ENCODE measurements at regions not wholly inside any gene's neighbourhood (a gene's known extent, or its start where the extent isn't known, plus 50 kb on each side); places are given as distances from the start of the nearest gene placed in this dataset.
"Not testable (repeated sequence)": the region's sequence is repeated elsewhere in the genome, so short reads cannot be mapped to it uniquely, and the experiment has no call there.

DNA sequence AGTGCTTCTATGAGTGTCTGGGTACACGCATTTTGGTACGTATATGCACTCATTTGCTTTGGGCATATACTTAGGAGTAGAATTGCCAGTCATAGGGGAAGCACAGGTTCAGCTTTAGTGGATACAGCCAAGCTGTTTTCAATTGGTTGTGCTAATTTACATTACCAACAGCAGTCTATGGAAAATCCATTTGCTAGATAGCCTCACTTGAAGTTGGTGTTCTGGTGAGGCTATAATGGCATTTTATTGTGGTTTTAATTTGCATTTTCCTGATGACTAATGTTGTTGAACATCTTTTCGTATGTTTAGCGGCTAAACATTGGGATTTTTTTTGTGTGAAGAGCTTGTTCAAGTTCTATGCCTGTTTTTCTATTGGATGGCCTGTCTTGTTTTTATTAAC is 76.8 kb upstream of the ANKH start:
- DNase-seq (ENCODE audit: low spot score) (no peak), FAIRE-seq (no peak)

GRCh38 chr5:14946815-14947620 is 75.4 kb upstream of the ANKH start:
- DNase-seq (ENCODE audit: low spot score) (peak; percentile 53), FAIRE-seq (peak; percentile 90)

DNA sequence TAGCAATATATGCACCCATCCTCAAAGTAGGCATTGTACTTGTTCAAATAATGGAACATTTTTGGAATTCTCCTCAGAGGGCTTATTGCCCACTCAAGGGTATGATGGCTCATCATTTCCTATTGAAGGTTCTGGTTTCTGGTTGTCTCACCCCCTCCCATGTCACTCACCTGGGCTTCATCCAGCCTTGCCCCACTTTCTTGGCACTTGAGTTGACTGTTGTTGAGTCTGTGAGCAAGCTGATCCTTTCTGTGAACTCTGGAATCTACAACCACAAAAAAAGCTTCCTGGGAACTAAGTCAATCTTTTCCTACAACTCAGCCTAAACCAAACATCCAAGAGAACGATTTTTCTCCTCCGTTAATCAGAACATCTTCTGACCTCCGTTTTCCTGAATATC is 73.9 kb upstream of the ANKH start:
- DNase-seq (ENCODE audit: low spot score) (peak; percentile 24), FAIRE-seq (peak; percentile 27)

GRCh38 chr5:14944996-14945395 is 73.4 kb upstream of the ANKH start:
- no peak for DNase-seq (ENCODE audit: low spot score)
- no peak for FAIRE-seq

GRCh38 chr5:14944350-14944739 is 72.8 kb upstream of the ANKH start:
- no peak for FAIRE-seq
- DNase-seq (ENCODE audit: low spot score): no peak

DNA sequence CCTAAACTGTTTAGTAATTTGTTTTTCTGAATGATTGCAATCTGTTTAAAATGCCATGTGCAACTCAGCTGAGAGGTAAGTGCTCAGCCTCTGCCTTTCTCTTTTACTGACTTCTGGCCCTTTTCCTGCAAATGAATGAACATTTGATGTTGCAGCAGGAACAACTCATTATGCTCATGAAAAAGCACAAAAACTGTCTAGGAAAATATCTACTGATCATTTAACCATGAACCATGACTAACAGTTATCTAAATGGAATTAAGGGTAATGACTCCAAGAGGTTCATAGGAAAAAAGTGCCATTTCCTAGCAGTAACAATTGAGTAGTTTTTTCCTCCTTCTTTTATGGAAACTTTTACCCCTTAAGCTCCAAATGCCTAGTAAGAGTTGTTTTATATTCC is 70.6 kb upstream of the ANKH start:
- no peak for FAIRE-seq
- DNase-seq (ENCODE audit: low spot score): no peak

DNA sequence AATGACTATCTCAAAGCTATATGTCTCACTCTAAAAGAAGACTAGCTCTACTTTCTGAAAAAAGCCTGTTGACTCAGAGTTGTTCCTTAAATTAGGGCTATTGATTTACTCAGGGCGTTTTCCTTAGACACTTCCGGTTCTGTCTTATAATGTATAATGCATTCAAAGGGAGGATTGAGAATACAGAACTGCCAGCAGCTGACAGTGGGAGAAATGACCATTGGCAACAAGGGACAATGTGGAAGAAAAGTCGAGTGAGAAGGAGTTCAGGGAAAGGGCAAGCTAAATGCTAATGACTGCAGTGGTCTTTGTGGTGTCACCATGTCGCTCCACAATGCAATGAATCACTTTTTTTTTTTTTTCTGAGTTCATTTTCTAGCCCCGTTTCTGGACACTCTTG is 65.7 kb upstream of the ANKH start:
- DNase-seq (ENCODE audit: low spot score) (no peak), FAIRE-seq (no peak)

GRCh38 chr5:14936588-14936987 is 65.0 kb upstream of the ANKH start:
- FAIRE-seq (no peak), DNase-seq (ENCODE audit: low spot score) (no peak)

DNA sequence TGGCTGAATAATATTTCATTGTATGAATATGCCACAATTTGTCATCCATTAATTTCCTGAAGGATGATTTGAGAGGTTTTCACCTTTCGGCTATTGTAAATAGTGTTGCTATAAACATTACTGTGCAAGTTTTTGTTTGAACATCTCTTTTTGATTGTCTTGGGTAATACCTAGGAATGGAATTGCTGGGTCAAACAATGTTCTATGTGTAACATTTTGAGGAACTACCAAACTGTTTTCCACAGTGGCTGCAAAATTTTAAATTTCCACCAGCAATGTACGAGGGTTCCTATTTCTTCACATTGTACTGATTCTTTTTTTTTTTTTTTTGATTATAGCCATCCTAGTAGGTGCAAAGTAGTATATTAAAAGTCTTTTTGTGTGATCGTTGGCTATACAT is 63.8 kb upstream of the ANKH start:
- FAIRE-seq: no peak
- DNase-seq (ENCODE audit: low spot score): no peak

- DNase-seq (ENCODE audit: low spot score) (no peak), FAIRE-seq (no peak)
These were observed 61.4 kb upstream of the ANKH start for GRCh38 chr5:14932902-14933469.

- DNase-seq (ENCODE audit: low spot score) (no peak), FAIRE-seq (no peak)
These were observed 58.9 kb upstream of the ANKH start for GRCh38 chr5:14930486-14930885.

GRCh38 chr5:14929293-14930065 is 57.9 kb upstream of the ANKH start:
- FAIRE-seq: no peak
- no peak for DNase-seq (ENCODE audit: low spot score)

- DNase-seq (ENCODE audit: low spot score) (no peak), FAIRE-seq (no peak)
These were observed 57.1 kb upstream of the ANKH start for GRCh38 chr5:14928661-14929060.

DNA sequence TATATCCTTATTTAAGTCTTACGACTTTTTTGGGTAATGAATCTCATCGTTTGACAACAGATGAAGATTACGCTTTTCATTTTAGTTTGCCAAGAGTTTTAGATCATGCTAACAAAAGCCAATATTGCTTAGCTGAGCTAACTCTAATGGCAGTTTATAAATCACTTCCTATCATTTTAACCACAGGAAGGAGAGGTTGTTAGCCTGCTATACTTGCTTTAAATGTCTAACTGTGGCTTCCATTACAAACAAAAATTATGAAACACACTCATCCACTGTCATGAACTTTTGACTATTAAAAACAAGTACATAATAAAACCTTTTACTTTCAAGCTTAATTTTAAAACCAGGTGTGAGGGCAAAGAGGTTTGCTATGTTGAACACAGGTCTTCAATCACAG is 53.7 kb upstream of the ANKH start:
- DNase-seq (ENCODE audit: low spot score): no peak
- FAIRE-seq: no peak

GRCh38 chr5:14922952-14923351 is 51.4 kb upstream of the ANKH start:
- DNase-seq (ENCODE audit: low spot score); FAIRE-seq: not testable (repeated sequence)

DNA sequence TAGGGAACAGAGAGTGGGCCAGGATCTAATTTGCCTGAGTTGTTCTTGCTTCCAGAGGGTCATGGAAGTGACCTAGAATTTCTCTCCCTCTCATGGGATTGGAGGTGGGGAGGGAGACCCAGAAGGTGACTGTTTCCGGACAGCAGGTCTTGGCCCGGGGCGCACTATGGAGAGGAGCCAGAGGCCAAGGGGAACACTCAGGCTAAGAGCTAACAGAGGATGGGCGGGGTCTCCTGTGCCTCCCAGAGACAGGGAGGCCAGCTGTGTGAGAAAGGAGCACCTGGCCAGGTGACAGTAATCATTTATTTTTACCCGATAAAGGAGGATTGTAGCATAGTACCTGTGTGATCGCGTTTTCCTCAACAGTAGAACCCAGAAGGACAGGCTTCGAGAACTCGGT is 50.9 kb upstream of the ANKH start:
- no peak for DNase-seq (ENCODE audit: low spot score)
- FAIRE-seq: no peak
